Muscle layer of duodenum (tissue), 2 donors: ENCODE measurements at regions not wholly inside any gene's neighbourhood (a gene's known extent, or its start where the extent isn't known, plus 50 kb on each side); places are given as distances from the start of the nearest gene placed in this dataset.

ENCODE experiments used
- H3K27ac ChIP-seq: one replicate; pipeline ENCODE4 v1.7.0; 2013; ENCODE audit warnings: mild to moderate bottlenecking, low read length
- H3K27me3 ChIP-seq: one replicate; pipeline ENCODE4 v1.7.0; 2013; ENCODE audit warnings: low read depth, mild to moderate bottlenecking, control low read depth, low read length
- H3K36me3 ChIP-seq, 2 donors: one replicate each; pipeline ENCODE4 v1.7.0; 2013; ENCODE audit warnings: low read length in 2 of 2, control low read depth in 1 of 2, mild to moderate bottlenecking in 1 of 2; ENCODE audit not compliant: insufficient read depth in 2 of 2, control insufficient read depth in 1 of 2
- H3K4me1 ChIP-seq, 2 donors: one replicate each; pipeline ENCODE4 v1.7.0; 2013; ENCODE audit warnings: low read length in 2 of 2, mild to moderate bottlenecking in 2 of 2, control low read depth in 1 of 2, moderate library complexity in 1 of 2; ENCODE audit not compliant: insufficient read depth in 2 of 2, control insufficient read depth in 1 of 2
- H3K4me3 ChIP-seq, 2 donors: one replicate each; pipeline ENCODE4 v1.7.0; 2013; ENCODE audit warnings: low read length in 2 of 2, low read depth in 1 of 2, mild to moderate bottlenecking in 1 of 2
- H3K9me3 ChIP-seq, 2 donors: one replicate each; pipeline ENCODE4 v1.7.0; 2013; ENCODE audit warnings: low read length in 2 of 2, control low read depth in 1 of 2, mild to moderate bottlenecking in 1 of 2; ENCODE audit not compliant: control insufficient read depth in 1 of 2
- donor health status: healthy.

GRCh38 chr13:55560331-55560730, 1580.4 kb upstream of the PRR20A start:
- Histone ChIP-seq H3K27me3 (no peaks in the 10 kb centered on the region), H3K27ac (no peak overlapping the region), H3K4me1 (no peaks in the 10 kb centered on the region), H3K36me3 (no peaks in the 10 kb centered on the region), H3K9me3 (no peaks in the 10 kb centered on the region), H3K4me3 (no peak overlapping the region)

GRCh38 chr13:55563267-55563666, 1577.5 kb upstream of the PRR20A start:
- Histone ChIP-seq H3K36me3 (no peaks in the 10 kb centered on the region), H3K27ac (no peak overlapping the region), H3K9me3 (no peaks in the 10 kb centered on the region), H3K27me3 (no peaks in the 10 kb centered on the region), H3K4me1 (no peaks in the 10 kb centered on the region), H3K4me3 (no peak overlapping the region)

- Histone ChIP-seq H3K27me3 (no peaks in the 10 kb centered on the region), H3K4me3 (no peak overlapping the region), H3K27ac (no peak overlapping the region), H3K4me1 (no peaks in the 10 kb centered on the region), H3K9me3 (no peaks in the 10 kb centered on the region), H3K36me3 (no peaks in the 10 kb centered on the region)
Measured at GRCh38 chr13:55566334-55566733, 1574.4 kb upstream of the PRR20A start.

- no peaks in the 10 kb centered on the region for H3K9me3 ChIP-seq
- no peaks in the 10 kb centered on the region for H3K4me1 ChIP-seq
- no peaks in the 10 kb centered on the region for H3K27me3 ChIP-seq
- H3K36me3 ChIP-seq: no peaks in the 10 kb centered on the region
- H3K4me3 ChIP-seq: no peak overlapping the region
- H3K27ac ChIP-seq: no peak overlapping the region
Measured at GRCh38 chr13:55566779-55567178, 1573.9 kb upstream of the PRR20A start.

GRCh38 chr13:55567721-55568625, 1572.7 kb upstream of the PRR20A start:
- no peaks in the 10 kb centered on the region for H3K36me3 ChIP-seq
- no peak overlapping the region for H3K4me3 ChIP-seq
- no peak overlapping the region for H3K27ac ChIP-seq
- no peaks in the 10 kb centered on the region for H3K27me3 ChIP-seq
- H3K4me1 ChIP-seq: no peaks in the 10 kb centered on the region
- no peaks in the 10 kb centered on the region for H3K9me3 ChIP-seq

GRCh38 chr13:55569082-55569481, 1571.6 kb upstream of the PRR20A start:
- H3K36me3 ChIP-seq: no peaks in the 10 kb centered on the region
- H3K9me3 ChIP-seq: no peaks in the 10 kb centered on the region
- H3K4me1 ChIP-seq: no peaks in the 10 kb centered on the region
- H3K4me3 ChIP-seq: no peak overlapping the region
- no peak overlapping the region for H3K27ac ChIP-seq
- no peaks in the 10 kb centered on the region for H3K27me3 ChIP-seq

- no peaks in the 10 kb centered on the region for H3K36me3 ChIP-seq
- no peak overlapping the region for H3K4me3 ChIP-seq
- no peaks in the 10 kb centered on the region for H3K4me1 ChIP-seq
- no peaks in the 10 kb centered on the region for H3K27me3 ChIP-seq
- H3K9me3 ChIP-seq: no peaks in the 10 kb centered on the region
- no peak overlapping the region for H3K27ac ChIP-seq
Measured at GRCh38 chr13:55569514-55569913, 1571.2 kb upstream of the PRR20A start.

- H3K4me3 ChIP-seq: no peak overlapping the region
- H3K36me3 ChIP-seq: no peaks in the 10 kb centered on the region
- H3K4me1 ChIP-seq: no peaks in the 10 kb centered on the region
- no peak overlapping the region for H3K27ac ChIP-seq
- H3K27me3 ChIP-seq: no peaks in the 10 kb centered on the region
- no peaks in the 10 kb centered on the region for H3K9me3 ChIP-seq
Measured at GRCh38 chr13:55570371-55570770, 1570.3 kb upstream of the PRR20A start.

- Histone ChIP-seq H3K4me1 (no peaks in the 10 kb centered on the region), H3K36me3 (no peaks in the 10 kb centered on the region), H3K27ac (no peak overlapping the region), H3K9me3 (no peaks in the 10 kb centered on the region), H3K27me3 (no peaks in the 10 kb centered on the region), H3K4me3 (no peak overlapping the region)
Measured at GRCh38 chr13:55571237-55571867, 1569.4 kb upstream of the PRR20A start.

- Histone ChIP-seq H3K9me3 (no peaks in the 10 kb centered on the region), H3K27me3 (no peaks in the 10 kb centered on the region), H3K4me1 (no peaks in the 10 kb centered on the region), H3K4me3 (no peak overlapping the region), H3K36me3 (no peaks in the 10 kb centered on the region), H3K27ac (no peak overlapping the region)
Measured at GRCh38 chr13:55572408-55572807, 1568.3 kb upstream of the PRR20A start.

GRCh38 chr13:55572862-55573261, 1567.9 kb upstream of the PRR20A start:
- Histone ChIP-seq H3K27me3 (no peaks in the 10 kb centered on the region), H3K9me3 (no peaks in the 10 kb centered on the region), H3K27ac (no peak overlapping the region), H3K4me3 (no peak overlapping the region), H3K4me1 (no peaks in the 10 kb centered on the region), H3K36me3 (no peaks in the 10 kb centered on the region)
